ENCODE measurements at regions not wholly inside any gene's neighbourhood (a gene's known extent, or its start where the extent isn't known, plus 50 kb on each side); places are given as distances from the start of the nearest gene placed in this dataset.

GRCh38 chr12:24519759-24520158, 429.1 kb downstream of the BCAT1 start:
- TF ChIP-seq CTCF (IDR thresholded peaks at IDR 0.05) (no peak), POLR2A (IDR thresholded peaks at IDR 0.05) (no peak)
